HG02571 (cell line): ENCODE measurements at regions not wholly inside any gene's neighbourhood (a gene's known extent, or its start where the extent isn't known, plus 50 kb on each side); places are given as distances from the start of the nearest gene placed in this dataset.
A peak's percentile ranks its signal among the peaks of the same experiment; 100 is the strongest.
"Not testable (repeated sequence)": the region's sequence is repeated elsewhere in the genome, so short reads cannot be mapped to it uniquely, and the experiment has no call there.

Source experiments
- ATAC-seq: cut with Tn5 transposase; IDR thresholded peaks from one replicate; pipeline ENCODE4 v1.9.1; 2021; ENCODE audit warnings: mild to moderate bottlenecking, moderate library complexity; ENCODE audit not compliant: unreplicated experiment

GRCh38 chr6:84582997-84583396 lies 181.4 kb downstream of the TBX18 start:
- ATAC-seq = no peak

- ATAC-seq = no peak
These were observed 182.7 kb downstream of the TBX18 start for GRCh38 chr6:84581494-84582259.

- no peak for ATAC-seq
These were observed 185.0 kb downstream of the TBX18 start for GRCh38 chr6:84579404-84579803.

DNA sequence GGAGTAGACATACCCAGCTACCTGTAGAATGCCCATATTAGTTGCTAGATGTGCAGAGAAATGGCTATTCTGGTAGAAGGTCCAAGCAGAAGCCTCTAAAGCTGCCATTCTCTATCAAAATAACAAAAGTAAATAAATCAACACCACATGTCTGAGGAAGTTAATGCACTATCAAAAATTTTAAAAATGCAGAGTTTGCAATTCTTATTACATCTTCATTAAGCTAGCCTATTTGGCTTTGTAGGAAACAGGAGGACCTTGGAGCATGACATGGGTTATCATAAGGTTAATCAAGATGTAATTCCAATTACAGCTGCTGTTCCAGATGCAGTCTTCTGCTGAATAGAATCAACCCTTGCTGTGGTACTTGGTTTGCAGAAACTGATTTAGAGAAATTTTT lies 188.4 kb downstream of the TBX18 start:
- ATAC-seq = no peak

GRCh38 chr6:84575264-84575663 lies 189.1 kb downstream of the TBX18 start:
- peak; percentile 87 for ATAC-seq

DNA sequence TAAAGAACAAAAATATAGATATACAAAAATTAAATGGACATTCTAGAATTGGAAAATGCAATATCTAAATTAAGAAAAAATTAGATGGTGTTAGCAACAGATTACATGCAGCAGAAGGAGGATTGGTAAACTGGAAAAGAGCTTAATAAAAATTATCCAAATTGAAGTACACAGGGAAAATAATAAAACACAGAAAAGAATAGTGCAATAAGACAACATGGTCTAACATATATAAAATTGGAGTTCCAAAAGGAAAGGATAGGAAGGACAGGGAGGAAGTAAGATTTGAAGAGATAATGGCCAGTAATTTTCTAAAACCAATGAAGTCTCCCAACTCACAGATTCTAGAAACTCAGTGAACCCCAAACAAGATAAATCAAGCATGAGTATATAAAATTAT lies 194.5 kb downstream of the TBX18 start:
- no peak for ATAC-seq

DNA sequence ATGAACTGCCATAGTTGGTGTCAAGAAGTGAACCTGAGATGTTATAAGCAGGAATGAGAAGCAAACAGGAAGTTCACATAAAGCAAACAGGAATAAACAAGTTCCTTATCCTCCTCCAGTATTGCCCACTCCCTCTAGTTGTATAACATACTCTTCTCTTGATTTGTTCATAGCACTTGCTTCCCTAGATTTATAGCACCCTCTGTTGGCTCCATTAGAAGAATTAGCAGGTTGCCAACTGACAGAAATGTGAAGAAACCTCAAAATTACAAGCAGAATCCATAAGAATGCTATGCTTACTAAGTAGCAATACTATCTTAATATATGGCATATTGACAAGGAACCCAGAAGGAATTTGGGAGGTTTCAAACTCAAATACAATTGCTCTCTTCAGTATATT lies 195.4 kb downstream of the TBX18 start:
- ATAC-seq = no peak

- not testable (repeated sequence) for ATAC-seq
These were observed 198.7 kb downstream of the TBX18 start for GRCh38 chr6:84565718-84566117.

GRCh38 chr6:84560436-84561390 lies 203.7 kb downstream of the TBX18 start:
- ATAC-seq = no peak

GRCh38 chr6:84556541-84557335 lies 207.7 kb downstream of the TBX18 start:
- ATAC-seq = no peak

- no peak for ATAC-seq
These were observed 209.7 kb downstream of the TBX18 start for GRCh38 chr6:84554706-84555105.

DNA sequence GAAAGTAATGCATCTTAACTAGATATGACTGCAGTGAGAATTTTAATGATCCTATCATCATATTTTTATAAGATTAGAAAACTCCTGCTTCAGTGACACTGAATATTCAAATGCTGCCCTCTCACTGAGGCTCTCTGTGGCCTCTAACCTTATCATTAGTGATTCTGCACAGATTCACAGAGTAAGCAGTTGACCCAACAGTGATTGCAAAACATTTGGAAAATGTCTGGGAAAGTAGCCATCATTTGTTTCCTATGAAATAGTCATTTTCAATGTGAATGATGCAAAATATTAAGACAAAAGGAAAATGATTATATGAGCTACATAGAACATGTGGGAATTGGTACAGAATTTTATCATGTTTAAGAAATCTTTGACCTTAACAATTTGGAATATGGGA lies 210.3 kb downstream of the TBX18 start:
- ATAC-seq = no peak

GRCh38 chr6:84553527-84553926 lies 210.9 kb downstream of the TBX18 start:
- no peak for ATAC-seq

DNA sequence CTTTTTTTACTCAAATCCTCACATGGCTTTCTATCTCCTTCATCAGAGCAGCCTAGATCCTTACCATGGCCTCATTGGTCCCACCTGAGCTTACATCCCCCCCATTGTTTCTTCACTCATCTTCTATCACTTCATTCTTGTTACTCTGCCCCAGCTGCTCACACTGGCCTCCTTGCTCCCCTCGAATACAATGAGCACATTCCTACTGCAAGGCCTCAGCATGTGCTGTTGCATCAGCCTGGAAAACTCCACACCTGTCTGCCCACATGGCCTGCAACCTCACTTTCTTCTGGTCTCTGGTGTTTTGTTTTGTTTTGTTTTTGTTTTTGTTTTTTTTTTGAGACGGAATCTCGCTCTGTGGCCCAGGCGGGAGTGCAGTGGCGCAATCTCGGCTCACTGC lies 212.6 kb downstream of the TBX18 start:
- ATAC-seq = no peak

- ATAC-seq = no peak
These were observed 214.5 kb downstream of the TBX18 start for GRCh38 chr6:84549917-84550316.

DNA sequence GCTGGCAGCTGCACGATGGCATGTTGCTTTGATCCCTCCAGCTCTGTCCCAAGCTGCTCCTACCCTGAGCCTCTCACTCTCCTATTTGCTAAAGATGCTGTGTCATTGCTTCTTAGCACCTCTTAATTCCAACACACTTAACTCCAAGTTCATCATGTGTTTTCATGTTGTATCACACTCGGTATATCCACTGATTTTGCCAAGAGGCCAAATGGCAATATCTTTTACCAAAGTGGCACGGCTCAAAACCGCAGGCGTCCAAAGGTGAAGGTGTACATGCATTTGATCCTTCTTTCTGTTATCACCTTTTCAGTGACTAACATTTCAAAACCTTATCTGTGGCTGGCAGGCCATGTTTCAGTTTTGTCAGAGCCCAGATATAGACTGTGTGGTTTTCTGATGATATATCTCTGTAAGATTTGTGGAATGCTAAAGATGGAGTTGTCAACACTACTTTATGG lies 217.0 kb downstream of the TBX18 start:
- ATAC-seq = no peak

GRCh38 chr6:84546427-84546914 lies 217.9 kb downstream of the TBX18 start:
- ATAC-seq = no peak

DNA sequence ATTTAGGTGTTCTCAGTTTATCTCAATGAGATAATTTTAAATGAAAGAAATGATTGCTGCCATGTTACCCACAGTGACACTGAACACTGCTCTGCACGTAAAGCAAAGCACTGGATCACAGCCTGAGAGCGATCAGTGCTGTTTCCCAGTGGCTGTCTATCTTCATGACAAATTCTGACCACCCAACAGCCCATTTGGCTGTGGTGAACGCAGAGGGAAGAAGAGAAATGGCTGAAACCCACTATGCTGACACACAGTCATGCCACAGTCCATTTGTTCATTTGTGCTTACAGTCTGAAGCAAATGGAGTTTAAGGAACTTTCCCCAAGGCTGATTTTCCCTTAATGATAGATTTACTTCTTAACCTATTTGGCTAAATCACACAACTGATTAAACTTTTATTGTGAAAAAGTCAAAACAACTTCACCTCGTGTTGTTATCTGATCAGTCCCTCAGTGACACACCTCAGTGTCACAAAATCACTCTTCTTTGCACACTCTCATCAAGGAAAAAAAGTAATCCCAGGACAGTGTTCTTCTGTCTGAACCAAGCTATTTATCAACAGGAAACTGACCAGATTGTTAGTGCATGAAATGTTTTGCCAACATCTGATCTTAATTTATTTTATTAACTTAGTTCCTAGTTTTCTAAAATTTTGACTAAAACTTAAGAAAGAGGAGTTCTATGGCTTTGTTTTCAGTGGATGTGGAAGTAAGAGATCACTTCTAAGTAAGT lies 225.1 kb downstream of the TBX18 start:
- no peak for ATAC-seq

DNA sequence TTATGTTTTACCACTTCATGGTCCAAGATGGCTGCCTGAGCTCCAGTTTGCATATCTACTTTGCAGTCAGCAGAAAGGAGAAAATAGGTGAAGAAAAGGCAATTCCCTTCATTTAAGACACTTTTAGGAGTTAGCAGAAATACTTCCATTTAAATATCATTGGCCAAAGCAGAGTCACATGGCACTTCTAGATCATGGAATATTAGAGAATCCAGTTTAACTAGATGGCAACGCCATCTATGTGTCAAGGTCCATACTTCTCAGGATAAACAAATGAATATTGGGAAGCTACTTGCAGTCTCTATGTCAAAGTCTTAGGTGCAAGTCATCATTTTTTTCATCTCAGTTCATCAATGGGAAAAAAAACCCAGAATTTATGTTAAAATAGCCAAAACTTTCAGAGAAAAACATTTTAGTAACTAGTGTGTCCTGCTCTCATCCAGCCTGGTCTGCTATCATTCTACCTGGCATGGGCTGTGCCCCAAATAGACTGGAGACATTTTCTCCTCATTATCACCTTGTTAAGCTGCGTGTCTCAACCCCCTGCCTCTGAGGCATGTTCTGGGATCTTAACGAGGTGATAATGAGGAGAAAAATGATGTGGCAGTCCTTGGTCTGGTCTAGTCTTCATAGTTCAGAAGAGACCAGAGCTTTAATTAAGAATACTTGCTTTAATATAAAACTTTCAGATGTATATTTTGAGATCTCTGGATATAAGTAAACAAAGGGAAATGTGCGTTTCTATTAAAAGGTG lies 227.3 kb downstream of the TBX18 start:
- ATAC-seq = no peak

GRCh38 chr6:84528201-84528600 lies 236.2 kb downstream of the TBX18 start:
- ATAC-seq = no peak
